ENCODE measurements at regions not wholly inside any gene's neighbourhood (a gene's known extent, or its start where the extent isn't known, plus 50 kb on each side); places are given as distances from the start of the nearest gene placed in this dataset.

- no peak for TF ChIP-seq POLR2A (IDR thresholded peaks at IDR 0.05; ENCODE audit: low read length)
- TF ChIP-seq GATA1 (IDR thresholded peaks at IDR 0.05; ENCODE audit: low read depth, low read length), result no peak
Measured at GRCh38 chr6:1088492-1089001, 223.4 kb upstream of the FOXQ1 start.
